NT2/D1 (cell line): ENCODE measurements at regions not wholly inside any gene's neighbourhood (a gene's known extent, or its start where the extent isn't known, plus 50 kb on each side); places are given as distances from the start of the nearest gene placed in this dataset.

ENCODE experiments used
- SUZ12 ChIP-seq: IDR thresholded peaks from 2 replicates; pipeline ENCODE4 v1.6.1; 2011; ENCODE audit not compliant: insufficient read length, insufficient read depth; ENCODE audit errors: extremely low read depth
- YY1 ChIP-seq: IDR thresholded peaks from 2 replicates; pipeline ENCODE4 v1.6.1; 2011; ENCODE audit not compliant: insufficient read length, insufficient read depth
- ZNF274 ChIP-seq: IDR thresholded peaks from 2 replicates; pipeline ENCODE4 v1.6.1; 2011; ENCODE audit warnings: mild to moderate bottlenecking, low read depth, low read length

- TF ChIP-seq SUZ12, result no peak
- TF ChIP-seq ZNF274, result no peak
- TF ChIP-seq YY1, result no peak
Observed at GRCh38 chr6:168213121-168213524, 106.5 kb downstream of the DACT2 start.
